GM18507 (cell line): ENCODE measurements at regions not wholly inside any gene's neighbourhood (a gene's known extent, or its start where the extent isn't known, plus 50 kb on each side); places are given as distances from the start of the nearest gene placed in this dataset.

ENCODE experiments used
- DNase-seq: peaks from one replicate; pipeline ENCODE4 v3.0.0; 2011; ENCODE audit warnings: low read depth; ENCODE audit not compliant: insufficient read length; ENCODE audit errors: extremely low spot score
- FAIRE-seq: peaks from 2 replicates; lab custom pipeline; 2011; peaks lifted over from hg19 to GRCh38; lab: Jason Lieb, UNC

DNA sequence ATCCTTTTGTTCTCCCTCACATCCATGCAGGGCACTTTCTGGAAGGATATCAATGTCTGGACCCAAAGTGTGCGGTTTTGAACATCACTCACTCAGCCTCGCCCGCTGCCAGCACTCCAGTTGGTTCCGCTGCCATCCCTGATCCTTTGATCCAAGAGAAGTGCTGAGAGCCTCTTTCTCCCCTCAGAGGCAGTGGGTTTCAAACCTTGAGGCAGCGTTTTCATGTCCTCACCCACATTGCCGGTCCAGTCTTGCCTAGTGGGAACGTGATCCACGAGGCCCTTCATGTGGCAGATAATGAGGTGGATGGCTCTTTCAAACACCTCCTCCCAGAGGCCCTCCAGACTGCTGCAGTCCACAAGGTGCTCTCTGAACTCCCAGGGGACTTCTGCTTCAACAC lies 122.2 kb downstream of the ACTL8 start:
- FAIRE-seq, result no peak
- DNase-seq, result no peak

DNA sequence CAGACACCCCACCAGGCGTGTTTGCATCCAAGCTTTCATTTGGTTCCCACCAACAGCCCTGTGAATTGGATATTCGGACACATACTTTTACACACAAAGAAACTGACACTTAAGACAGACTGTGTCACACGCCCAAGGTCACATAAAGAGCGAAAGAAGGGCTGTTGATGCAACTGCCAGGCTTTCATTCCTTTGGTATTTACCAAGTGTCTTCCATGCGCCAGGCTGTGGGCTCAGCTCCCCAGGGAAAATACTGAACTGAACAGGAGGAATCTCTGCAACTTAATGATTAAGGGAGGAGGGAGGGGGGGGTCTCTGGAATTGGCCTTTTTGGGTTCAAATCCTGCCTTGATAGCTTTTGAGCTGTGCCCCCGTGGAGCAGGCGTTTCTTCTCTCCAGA lies 122.8 kb downstream of the ACTL8 start:
- DNase-seq (no peak), FAIRE-seq (no peak)

DNA sequence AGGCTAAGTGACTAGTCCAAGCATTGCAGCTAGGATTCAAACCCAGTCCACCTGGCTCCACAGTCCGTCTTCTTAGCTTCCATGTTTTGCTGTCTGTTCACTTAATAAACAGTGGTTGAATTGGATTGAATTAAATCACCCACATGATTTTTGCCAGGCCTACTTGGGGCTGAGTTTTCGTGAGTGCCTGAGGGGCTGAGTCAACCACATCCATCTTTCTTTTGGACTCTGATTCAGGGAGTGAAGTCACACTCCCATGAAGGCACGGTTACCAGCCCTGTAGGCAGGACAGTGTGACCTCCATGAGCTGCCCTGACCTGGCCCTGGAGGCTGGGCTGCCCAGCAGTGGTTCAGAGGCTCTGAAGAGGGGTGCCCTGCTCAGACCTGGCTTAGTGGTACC lies 123.7 kb downstream of the ACTL8 start:
- DNase-seq, result no peak
- no peak for FAIRE-seq

DNA sequence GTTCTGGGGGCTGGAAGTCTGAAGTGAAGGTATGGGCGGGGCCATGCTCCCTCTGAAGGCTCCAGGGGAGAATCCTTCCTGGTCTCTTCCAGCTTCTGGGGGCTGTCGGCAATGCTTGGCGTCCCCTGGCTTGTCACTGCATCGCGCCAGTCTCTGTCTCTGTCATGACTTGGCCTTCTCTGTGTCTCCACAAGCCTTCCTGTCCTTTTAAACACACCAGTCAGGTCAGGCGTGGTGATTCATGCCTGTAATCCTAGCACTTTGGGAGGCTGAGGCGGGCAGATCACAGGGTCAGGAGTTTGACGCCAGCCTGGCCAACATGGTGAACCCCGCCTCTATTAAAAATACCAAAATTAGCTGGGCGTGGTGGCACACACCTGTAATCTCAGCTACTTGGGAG lies 125.3 kb downstream of the ACTL8 start:
- DNase-seq, result no peak
- FAIRE-seq, result no peak

DNA sequence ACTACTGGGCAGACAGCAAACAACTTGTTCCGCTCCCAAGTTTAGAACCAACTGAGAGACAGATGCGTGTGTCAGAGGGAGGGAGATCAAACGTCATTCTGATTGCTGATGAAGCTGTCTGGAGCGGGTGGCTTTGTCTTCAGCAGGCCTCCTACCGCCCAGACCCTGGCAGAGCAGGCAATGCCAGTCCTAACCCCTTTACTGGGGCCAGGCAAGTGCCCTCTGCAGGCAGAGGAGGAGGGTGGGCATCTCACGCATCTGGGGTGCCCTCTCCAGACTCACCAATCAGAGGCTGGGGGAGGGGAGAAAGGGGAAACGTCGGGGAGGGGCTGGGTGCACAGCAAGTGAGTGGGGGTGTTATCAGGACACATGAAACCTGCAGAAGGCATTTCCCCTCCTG lies 126.6 kb downstream of the ACTL8 start:
- DNase-seq (no peak), FAIRE-seq (no peak)

DNA sequence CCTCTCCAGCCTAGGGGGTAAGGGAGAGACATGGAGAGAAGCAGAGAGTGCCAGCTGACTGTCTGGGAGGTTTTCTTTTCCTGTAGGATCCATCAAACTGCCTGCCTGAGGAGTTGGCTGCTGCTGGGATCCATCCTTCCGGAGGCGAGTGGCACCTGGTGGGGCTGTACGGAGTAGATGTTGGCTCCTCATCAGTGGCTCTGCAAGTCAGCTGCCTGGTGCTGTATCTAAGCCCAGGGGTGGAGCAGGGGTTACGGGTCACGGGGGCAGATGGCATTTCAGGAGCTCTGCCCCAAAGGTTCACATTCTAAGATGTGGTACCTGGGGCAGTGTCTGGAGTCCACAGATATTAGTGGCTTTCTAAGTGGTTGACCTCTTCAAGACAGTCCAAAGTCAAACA lies 128.0 kb downstream of the ACTL8 start:
- no peak for FAIRE-seq
- no peak for DNase-seq

DNA sequence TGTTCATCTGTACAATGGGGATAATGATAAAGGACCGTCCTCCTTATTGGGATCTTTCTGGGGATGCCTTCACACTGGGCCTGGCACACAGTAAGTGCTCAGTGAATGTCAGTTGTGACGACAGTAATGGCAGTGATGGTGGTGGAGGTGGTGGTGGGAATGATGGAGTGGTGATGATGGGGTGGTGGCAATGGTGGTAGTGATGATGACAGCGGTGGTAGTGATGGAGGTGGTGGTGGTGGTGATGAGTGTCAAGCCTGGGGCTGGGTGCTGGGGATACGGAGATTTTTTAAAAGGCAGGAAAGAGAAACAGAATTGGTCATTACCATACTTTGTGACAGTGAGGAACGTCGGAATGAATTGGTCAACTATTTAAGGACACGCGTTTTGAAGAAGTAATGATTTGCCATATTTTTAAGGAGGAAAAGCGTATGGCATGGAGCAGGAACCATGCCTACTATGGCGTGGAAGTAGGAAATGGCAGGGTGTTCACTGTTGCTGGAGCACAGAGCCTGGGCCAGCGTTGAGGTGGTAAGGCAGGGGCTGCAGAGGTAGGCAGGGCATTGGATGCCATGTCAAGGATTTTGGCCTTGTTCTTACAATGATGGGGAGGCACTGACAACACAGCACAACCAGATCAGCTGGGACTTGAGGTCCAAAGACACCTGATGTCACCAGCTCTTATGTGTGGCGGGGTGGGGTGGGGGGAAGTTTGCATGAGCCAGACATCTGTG lies 128.7 kb downstream of the ACTL8 start:
- FAIRE-seq (no peak), DNase-seq (no peak)

DNA sequence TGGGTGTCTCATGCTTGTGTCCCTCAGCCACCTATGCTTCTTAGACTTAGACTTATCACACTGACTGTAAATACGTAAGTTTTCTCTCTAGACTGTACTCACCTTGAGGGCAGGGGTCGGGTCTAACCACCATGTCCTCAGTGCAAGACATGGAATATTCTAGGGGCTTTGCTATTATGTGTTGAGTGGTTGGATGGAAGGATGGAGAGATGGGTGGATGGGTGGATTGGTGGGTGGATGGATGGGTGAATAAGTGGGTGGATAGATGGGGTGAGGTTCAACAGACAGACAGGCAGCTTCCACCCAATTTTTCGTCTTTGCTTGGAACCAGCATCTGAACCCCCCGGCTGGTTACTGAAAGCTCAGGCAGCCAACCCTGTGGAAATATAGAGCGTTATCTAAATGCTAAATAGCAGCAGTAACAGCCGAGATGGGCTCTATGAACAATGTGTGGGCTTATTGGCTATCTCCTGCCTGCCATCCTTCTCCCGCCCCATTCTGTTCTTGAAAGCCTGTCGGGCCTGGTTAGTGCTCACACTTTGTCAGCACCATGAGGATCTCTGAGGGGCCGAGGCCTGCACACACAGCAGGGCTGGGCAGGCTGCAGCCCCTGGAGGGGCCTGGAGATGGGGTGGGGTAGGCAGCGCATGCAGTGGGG lies 130.7 kb downstream of the ACTL8 start:
- FAIRE-seq (no peak), DNase-seq (no peak)

DNA sequence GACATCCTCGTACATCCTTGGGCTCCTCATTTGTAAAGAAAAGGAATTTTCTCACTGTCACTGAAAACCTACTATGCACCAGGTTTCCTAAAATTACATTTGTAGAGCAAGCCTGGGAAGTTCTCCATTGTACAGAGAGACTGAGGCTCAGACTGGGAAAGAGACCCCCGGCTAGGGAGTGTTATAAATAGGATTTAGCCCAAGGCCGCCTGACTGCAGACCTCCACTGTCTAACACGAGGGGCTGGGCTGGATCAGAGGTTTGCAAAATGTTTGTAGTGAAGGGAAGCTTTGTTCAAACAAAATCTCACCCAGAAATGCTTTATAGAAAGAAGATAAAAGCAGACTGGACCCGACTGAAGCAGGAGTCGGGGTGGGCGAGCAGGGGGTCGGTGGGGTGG lies 131.3 kb downstream of the ACTL8 start:
- no peak for DNase-seq
- FAIRE-seq, result no peak

DNA sequence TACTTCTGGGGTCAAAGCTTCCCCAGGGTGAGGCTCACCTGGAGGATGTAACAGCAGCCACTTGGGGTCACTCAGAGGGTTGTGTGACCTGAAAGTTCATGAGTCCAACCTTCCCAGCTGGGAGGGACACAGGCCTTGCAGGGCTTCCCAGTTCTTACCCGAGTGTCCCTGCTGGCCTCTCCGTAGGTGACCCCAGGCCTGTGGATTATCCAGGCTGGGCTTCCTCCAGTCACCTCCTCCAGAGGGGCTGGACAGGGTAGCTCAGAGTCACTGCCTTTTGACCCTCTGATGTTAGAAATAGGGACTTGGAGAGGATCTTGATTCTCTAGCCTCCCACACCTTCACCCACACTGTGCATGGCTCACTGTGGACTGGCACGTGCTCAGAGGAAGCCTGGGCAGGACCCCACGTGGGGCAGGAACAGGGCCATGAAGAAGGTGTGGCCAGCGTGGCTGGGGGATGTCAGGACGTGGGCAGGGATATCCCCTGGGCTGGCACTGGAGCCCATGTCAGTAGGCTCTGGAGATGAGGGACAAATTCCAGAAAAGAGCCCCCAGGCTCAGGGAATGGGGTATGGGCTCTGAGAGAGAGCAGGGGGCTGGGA lies 131.8 kb downstream of the ACTL8 start:
- no peak for DNase-seq
- no peak for FAIRE-seq

DNA sequence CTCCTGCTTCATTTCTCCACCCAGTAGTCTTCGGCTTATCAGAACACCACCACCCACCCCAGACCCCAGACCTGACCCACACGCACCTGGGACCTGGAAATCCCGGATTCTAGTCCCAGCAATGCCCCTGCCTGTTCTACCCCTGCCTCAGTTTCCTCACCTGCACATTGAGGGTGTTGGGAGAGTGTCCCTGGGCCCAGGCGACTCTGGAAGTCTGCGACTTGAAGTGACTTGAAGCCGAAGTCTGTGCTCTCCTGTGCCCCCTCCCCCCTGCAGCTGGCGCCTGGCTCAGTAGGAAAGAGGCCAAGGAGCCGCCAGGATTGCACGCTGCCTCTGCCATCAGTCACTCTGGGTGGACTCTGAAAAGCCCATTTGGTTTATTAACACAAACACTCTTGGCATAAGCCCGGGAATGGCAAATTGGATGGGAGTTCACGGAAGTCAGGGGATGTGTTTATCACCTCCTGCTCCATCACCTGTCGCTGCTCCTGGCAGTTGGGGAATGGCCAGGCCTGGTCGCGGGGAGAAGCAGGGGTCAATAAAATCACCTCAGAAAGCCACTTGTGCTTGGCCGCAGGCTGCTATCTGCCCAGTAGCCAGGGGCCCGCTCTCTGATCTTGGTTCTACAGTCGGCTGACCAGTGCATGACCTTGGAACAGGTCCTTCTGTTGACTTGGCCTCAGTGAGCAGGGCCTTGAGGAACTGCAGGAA lies 132.7 kb downstream of the ACTL8 start:
- DNase-seq, result no peak
- FAIRE-seq, result no peak

DNA sequence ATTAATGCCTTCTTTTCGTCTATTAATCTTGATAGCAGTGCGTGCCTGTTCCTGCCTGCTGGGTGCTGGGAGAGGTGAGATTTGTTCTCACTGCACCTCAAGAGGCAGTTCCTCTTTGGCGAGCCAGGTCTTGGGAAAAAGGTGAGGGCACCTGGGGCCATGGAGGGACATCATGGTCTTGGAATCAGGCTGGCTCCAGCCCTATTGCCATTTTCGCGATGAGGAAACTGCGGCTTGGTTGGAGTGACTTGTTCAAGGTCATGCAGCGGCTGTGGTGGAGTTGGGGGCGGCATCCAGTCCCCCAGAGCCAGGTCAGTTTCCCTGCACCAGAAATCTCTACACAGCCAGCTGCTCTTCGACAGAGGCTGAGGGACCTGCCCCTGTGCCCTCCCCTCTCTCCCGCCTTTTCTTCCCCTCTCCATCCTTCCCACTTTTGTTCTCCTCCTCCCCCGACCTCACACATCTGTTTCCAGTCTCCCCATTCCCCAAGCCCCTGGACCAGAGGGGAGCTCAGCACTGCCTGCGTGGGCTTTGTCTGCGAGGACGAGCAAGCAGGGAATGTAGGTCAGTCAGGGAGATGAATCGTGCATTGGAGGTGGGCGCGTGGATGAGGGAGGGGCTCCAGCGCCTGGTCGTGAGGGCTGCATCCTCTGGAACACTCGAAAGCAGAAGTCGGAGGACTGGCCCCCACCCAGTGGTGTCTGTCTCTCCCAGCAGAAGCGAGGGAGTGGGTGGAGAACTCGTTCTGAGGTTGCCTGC lies 135.1 kb downstream of the ACTL8 start:
- no peak for FAIRE-seq

DNA sequence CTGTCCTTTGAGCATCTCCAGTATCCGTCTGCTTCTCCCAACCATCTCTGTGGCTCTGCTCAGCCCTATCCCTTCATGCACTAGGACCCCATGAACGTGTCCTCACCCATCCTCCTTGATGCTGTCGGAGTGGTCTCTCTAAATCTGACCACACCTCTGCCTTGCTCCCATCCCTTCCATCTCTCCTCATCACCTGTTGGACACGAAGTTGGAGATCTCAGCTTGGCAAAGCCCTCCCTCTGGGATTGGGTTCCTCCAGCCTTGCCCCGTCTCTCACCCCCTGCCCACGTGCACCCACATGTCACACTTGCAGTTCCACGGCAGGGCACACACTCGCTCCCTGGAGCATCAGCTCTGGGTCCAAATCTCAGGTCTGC lies 135.7 kb downstream of the ACTL8 start:
- no peak for FAIRE-seq
- DNase-seq, result no peak

More for the DNA sequence above, 135.1 kb downstream of the ACTL8 start:
- DNase-seq, result no peak

DNA sequence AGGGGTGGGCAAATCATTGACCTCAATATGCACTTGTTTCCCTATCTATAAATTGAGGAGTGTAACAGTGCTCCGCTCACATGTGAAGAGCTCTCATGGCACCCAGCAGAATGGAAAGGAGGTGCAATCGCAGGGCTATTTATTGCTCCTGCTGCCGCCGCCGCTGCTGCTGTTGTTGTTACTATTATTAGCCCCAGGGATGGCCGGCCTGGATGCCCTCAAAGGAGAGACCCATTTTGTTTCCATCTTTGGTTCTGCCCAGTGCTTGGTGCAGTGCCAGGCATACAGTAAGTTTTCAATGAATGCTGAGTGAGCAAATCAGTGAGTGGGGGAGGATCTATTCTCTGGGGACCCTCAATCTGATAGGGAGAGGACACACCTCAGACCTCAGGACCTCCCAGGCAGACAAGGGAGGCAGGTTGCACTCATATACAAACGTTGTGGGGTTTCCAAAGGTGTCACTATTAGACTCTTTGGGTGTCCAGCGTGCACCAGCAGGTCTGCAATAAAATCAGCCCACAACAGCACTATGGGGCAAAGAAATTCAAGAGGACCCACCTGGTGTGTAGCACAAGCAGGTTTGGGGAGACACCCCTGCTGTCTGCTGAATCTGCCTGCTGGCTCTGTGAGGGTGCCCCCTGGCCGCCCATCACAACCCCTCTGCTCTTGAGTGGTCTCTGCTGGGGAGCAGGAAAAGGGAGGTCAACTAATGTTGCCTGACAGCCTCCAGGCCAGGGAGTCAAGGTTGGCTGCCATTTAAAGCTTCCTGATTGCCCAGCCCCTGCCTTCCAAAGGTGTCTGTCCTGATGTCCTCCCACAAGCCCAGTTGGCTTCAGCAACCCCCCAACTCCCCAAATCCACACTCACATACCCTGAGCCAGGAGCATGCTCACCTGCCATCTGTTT lies 136.3 kb downstream of the ACTL8 start:
- DNase-seq (no peak), FAIRE-seq (no peak)

DNA sequence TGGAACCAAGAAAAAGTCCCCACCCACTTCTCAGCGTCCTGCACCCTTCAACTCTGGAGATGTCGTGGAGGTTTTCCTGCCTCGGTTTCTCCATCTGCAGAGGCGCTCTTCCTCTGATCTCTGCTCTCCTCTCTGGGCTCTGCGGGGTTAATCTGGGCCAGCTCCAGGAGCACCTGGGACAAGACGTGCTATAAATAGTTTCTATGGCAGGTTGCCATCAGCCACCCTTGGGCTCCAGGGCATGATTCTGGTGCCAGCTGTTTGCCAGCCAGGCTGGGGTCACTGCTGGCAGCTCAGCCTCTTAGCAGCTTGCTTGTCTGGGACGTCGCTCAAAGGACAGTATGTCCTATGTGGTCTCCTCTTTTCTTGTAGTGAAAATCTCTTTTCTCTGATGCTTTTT lies 137.1 kb downstream of the ACTL8 start:
- FAIRE-seq (no peak), DNase-seq (no peak)

DNA sequence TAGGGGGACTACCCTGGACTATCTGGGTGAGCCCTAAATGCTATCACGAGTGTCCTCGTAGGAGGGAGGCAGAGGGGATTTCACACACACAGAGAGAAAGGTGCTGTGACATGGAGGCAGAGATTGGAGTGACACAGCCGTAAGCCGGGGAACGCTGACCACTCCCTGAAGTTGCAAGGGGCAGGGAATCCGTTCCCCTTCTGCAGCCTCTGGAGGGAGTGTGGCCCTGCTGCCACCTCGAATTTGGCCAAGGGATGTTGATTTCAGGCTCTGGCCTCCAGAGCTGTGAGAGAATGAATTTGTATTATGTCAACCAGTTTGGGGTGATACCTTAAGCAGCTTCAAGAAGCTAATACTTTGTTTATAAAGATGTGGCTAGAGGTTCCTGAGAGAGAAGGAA lies 137.7 kb downstream of the ACTL8 start:
- DNase-seq (no peak), FAIRE-seq (no peak)

DNA sequence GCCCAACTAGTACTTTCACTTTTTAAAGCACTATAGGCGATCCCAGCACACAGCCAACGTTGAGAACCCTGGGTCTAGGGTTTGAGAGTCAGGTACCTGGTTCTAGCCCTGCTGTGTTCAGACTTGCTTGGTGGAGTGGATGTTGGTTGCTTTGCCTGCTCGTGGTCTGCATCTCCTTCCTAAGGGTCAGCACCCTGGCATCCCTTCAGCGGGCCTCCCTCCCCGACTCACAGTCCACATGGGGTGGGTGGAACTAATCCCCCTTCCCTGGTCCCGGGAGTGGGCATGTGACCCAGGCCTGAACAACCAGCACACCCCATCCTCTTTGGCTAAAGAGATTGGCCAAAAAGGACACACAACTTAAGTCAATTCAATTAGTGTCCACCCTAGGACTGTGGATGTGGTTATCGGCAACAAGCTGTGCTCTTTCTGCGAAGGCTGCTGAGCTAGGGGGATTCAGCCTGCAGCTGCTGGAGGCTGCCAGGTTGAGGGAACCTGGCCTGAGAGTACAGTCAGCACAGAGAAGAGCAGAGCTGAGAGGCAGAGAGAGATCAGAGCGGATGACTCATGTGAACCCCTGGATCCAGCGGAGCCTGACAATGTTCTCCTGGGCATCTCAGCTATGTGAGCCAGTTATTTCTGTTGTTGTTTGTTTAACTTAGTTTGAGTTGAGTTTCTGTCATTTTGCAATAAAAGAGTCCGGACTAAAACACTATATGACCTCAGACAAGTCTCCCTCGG lies 138.9 kb downstream of the ACTL8 start:
- DNase-seq (no peak), FAIRE-seq (no peak)

DNA sequence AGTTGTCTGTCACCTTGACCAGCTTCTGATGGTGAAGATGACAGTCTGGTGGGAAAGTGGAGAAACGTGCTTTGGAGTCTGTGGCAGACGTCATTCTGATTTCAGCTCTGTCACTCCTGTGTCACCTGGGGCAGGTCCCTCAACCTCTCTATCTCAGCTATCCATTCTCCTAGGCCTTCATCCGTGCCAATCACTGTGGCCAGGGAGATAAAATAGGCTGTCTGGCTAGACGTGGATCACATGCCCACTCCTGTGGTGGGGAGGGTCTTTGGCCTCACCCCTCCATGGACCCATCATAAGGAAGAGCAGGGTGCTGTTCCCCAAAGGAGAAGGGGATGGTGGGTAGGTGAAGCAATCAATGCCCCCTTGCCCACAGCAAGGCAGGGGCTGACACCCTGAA lies 140.3 kb downstream of the ACTL8 start:
- DNase-seq, result no peak

More for the DNA sequence above, 140.3 kb downstream of the ACTL8 start:
- FAIRE-seq, result no peak
